ENCODE measurements at regions not wholly inside any gene's neighbourhood (a gene's known extent, or its start where the extent isn't known, plus 50 kb on each side); places are given as distances from the start of the nearest gene placed in this dataset.

GRCh38 chr6:77332915-77333623 lies 130.2 kb downstream of the HTR1B start:
- Histone ChIP-seq H3K4me3 (ENCODE audit: low read depth in 1 of 3, low read length in 3 of 3) (peak overlapping the region in 2 of 3 donors; percentile 17 to 37), H3K27me3 (ENCODE audit: control insufficient read depth in 4 of 4, insufficient read depth in 4 of 4, low read length in 3 of 4) (no peaks in the 10 kb centered on the region), H3K4me1 (ENCODE audit: control insufficient read depth in 4 of 4, insufficient read depth in 4 of 4, low read length in 3 of 4) (no peaks in the 10 kb centered on the region), H3K9me3 (ENCODE audit: control insufficient read depth in 4 of 4, low read length in 3 of 4) (peaks cover 8 to 16% (median 12%) of the 10 kb centered on the region in 4 donors), H3K9ac (ENCODE audit: low read depth in 1 of 2, low read length in 2 of 2) (no peak overlapping the region), H3K36me3 (ENCODE audit: control insufficient read depth in 4 of 4, insufficient read depth in 3 of 4, low read depth in 1 of 4, low read length in 3 of 4) (no peaks in the 10 kb centered on the region), H3K27ac (ENCODE audit: low read depth in 1 of 2, low read length in 2 of 2) (no peak overlapping the region)
- DNase-seq (ENCODE audit: low spot score): no peak
- TF ChIP-seq SP1 (IDR thresholded peaks at IDR 0.05) (no peak), JUND (IDR thresholded peaks at IDR 0.05) (no peak), CTCF (IDR thresholded peaks at IDR 0.05; ENCODE audit: low read depth, low read length, missing input control) (no peak), NR2F2 (IDR thresholded peaks at IDR 0.05) (no peak), ZBTB33 (IDR thresholded peaks at IDR 0.05) (no peak), EGR1 (IDR thresholded peaks at IDR 0.05; ENCODE audit: low read depth in 2 of 2) (no peak), TAF1 (conservative IDR thresholded peaks at IDR 0.05) (no peak)
- WGBS: 92% methylated on average over 15 of the region's 15 CpGs

DNA sequence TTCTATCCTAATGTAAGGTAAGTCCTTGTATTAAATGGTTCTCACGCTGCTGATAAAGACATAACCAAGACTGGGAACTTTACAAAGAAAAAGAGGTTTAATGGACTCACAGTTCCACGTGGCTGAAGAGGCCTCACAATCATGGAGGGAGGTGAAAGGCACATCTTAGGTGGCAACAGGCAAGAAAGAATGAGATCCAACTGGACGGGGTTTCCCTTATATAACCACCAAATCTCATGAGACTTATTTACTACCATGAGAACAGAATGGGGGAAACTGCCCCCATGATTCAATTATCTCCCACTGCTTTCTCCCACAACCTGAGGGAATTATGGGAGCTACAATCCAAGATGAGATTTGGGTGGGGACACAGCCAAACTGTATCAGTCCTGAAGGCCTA lies 136.6 kb downstream of the HTR1B start:
- H3K27ac ChIP-seq (ENCODE audit: low read depth in 1 of 2, low read length in 2 of 2): no peak overlapping the region
- no peak for TF ChIP-seq NR2F2 (IDR thresholded peaks at IDR 0.05)
- TF ChIP-seq MAX (IDR thresholded peaks at IDR 0.05): no peak
- no peak for TF ChIP-seq ATF3 (IDR thresholded peaks at IDR 0.05)
- no peak for TF ChIP-seq REST (IDR thresholded peaks at IDR 0.05)
- no peak for TF ChIP-seq RXRA (IDR thresholded peaks at IDR 0.05)
- H3K9ac ChIP-seq (ENCODE audit: low read depth in 1 of 2, low read length in 2 of 2): no peak overlapping the region
- H3K9me3 ChIP-seq (ENCODE audit: control insufficient read depth in 4 of 4, low read length in 3 of 4): no peaks in the 10 kb centered on the region
- H3K4me1 ChIP-seq (ENCODE audit: control insufficient read depth in 4 of 4, insufficient read depth in 4 of 4, low read length in 3 of 4): no peaks in the 10 kb centered on the region
- no peak for DNase-seq (ENCODE audit: low spot score)
- H3K36me3 ChIP-seq (ENCODE audit: control insufficient read depth in 4 of 4, insufficient read depth in 3 of 4, low read depth in 1 of 4, low read length in 3 of 4): no peaks in the 10 kb centered on the region
- WGBS: 76% methylated on average over 3 of the region's 3 CpGs
- no peak overlapping the region for H3K4me3 ChIP-seq (ENCODE audit: low read depth in 1 of 3, low read length in 3 of 3)
- H3K27me3 ChIP-seq (ENCODE audit: control insufficient read depth in 4 of 4, insufficient read depth in 4 of 4, low read length in 3 of 4): no peaks in the 10 kb centered on the region

Data from liver (tissue), 8 donors.